HEK293 (cell line): ENCODE measurements at regions not wholly inside any gene's neighbourhood (a gene's known extent, or its start where the extent isn't known, plus 50 kb on each side); places are given as distances from the start of the nearest gene placed in this dataset.
A peak's percentile ranks its signal among the peaks of the same experiment; 100 is the strongest.

Experiments used
- CTCF ChIA-PET: fragments of 350-600 bp; formaldehyde crosslinking; extraction: SDS; loops from one replicate; lab custom pipeline; 2021; ENCODE audit warnings: antibody characterized with exemption; lab: Yijun Ruan, JAX
- POLR2A ChIA-PET: fragments of 300-600 bp; formaldehyde crosslinking; extraction: SDS; loops from one replicate; lab custom pipeline; 2020; ENCODE audit warnings: antibody characterized with exemption, inconsistent platforms; lab: Yijun Ruan, JAX
- H3K27ac ChIP-seq: fragments of 200-500 bp; sonication (Bioruptor generic); 2 replicates; pipeline ENCODE4 v1.5.1; 2014; ENCODE audit warnings: low read depth, low read length, control low read depth, inconsistent platforms; ENCODE audit errors: extremely low read depth
- H3K36me3 ChIP-seq, 2 experiments: fragments of 200-500 bp in 1 of 2; sonication (Bioruptor generic) in 1 of 2; 1 replicate in 1 of 2; 2 replicates in 1 of 2; pipeline ENCODE4 v1.5.1; 2014 to 2017; ENCODE audit warnings: inconsistent platforms in 2 of 2, low read length in 2 of 2; ENCODE audit not compliant: control insufficient read depth in 2 of 2, insufficient read depth in 1 of 2
- H3K4me1 ChIP-seq: fragments of 200-500 bp; sonication (Bioruptor generic); 2 replicates; pipeline ENCODE4 v1.5.1; 2014; ENCODE audit warnings: mild to moderate bottlenecking, low read length, inconsistent platforms; ENCODE audit not compliant: control insufficient read depth, insufficient read depth
- H3K4me3 ChIP-seq: 2 replicates; pipeline ENCODE4 v1.5.1; 2011; ENCODE audit warnings: low read depth, mild to moderate bottlenecking, control low read depth, low read length, moderate library complexity
- H3K9me3 ChIP-seq: fragments of 200-500 bp; sonication (Bioruptor generic); 2 replicates; pipeline ENCODE4 v1.5.1; 2014; ENCODE audit warnings: low read depth, low read length, inconsistent platforms; ENCODE audit not compliant: control insufficient read depth, insufficient read depth
- AEBP2 ChIP-seq: fragments of 450-650 bp; formaldehyde crosslinking; IDR thresholded peaks from 2 replicates; pipeline ENCODE4 v1.5.1; 2016; ENCODE audit warnings: missing biosample characterization, missing genetic modification characterization, borderline replicate concordance
- BCL11A ChIP-seq: fragments of 450-650 bp; formaldehyde crosslinking; IDR thresholded peaks from 2 replicates; pipeline ENCODE4 v1.5.1; 2016; ENCODE audit warnings: low read depth, missing biosample characterization, missing genetic modification characterization
- CTCF ChIP-seq: fragments of 450-650 bp; formaldehyde crosslinking; IDR thresholded peaks from 2 replicates; pipeline ENCODE4 v1.5.1; 2016; ENCODE audit warnings: missing biosample characterization, missing genetic modification characterization
- GFI1B ChIP-seq: fragments of 450-650 bp; formaldehyde crosslinking; IDR thresholded peaks from 2 replicates; pipeline ENCODE4 v1.5.1; 2016; ENCODE audit warnings: missing biosample characterization, missing genetic modification characterization
- HIC1 ChIP-seq: fragments of 450-650 bp; formaldehyde crosslinking; IDR thresholded peaks from 2 replicates; pipeline ENCODE4 v1.5.1; 2016; ENCODE audit warnings: missing biosample characterization, missing genetic modification characterization
- HOXD13 ChIP-seq: sonication (generic); formaldehyde crosslinking; IDR thresholded peaks from 2 replicates; pipeline ENCODE4 v1.8.0; 2022; ENCODE audit warnings: missing genetic modification reagents, borderline replicate concordance
- KLF8 ChIP-seq: fragments of 450-650 bp; formaldehyde crosslinking; IDR thresholded peaks from 2 replicates; pipeline ENCODE4 v1.5.1; 2016; ENCODE audit warnings: missing biosample characterization, missing genetic modification characterization
- ZBTB44 ChIP-seq: fragments of 450-650 bp; IDR thresholded peaks from 2 replicates; pipeline ENCODE4 v1.5.1; 2018; ENCODE audit warnings: missing biosample characterization, mild to moderate bottlenecking, missing genetic modification characterization
- ZBTB49 ChIP-seq: fragments of 450-650 bp; formaldehyde crosslinking; IDR thresholded peaks from 2 replicates; pipeline ENCODE4 v1.5.1; 2016; ENCODE audit warnings: missing biosample characterization, missing genetic modification characterization, low read depth
- ZFHX2 ChIP-seq: fragments of 450-650 bp; formaldehyde crosslinking; conservative IDR thresholded peaks from 2 replicates; pipeline ENCODE4 v1.5.1; 2016; ENCODE audit warnings: missing biosample characterization, missing genetic modification characterization
- ZNF10 ChIP-seq: fragments of 450-650 bp; formaldehyde crosslinking; IDR thresholded peaks from 2 replicates; pipeline ENCODE4 v1.5.1; 2017; ENCODE audit warnings: missing biosample characterization, missing genetic modification characterization
- ZNF157 ChIP-seq: fragments of 450-650 bp; formaldehyde crosslinking; IDR thresholded peaks from 2 replicates; pipeline ENCODE4 v1.5.1; 2016; ENCODE audit warnings: missing biosample characterization, missing genetic modification characterization
- ZNF184 ChIP-seq: fragments of 450-650 bp; IDR thresholded peaks from 2 replicates; pipeline ENCODE4 v1.5.1; 2018; ENCODE audit warnings: missing biosample characterization, mild to moderate bottlenecking, missing genetic modification characterization
- ZNF211 ChIP-seq: fragments of 450-650 bp; formaldehyde crosslinking; IDR thresholded peaks from 2 replicates; pipeline ENCODE4 v1.5.1; 2016; ENCODE audit warnings: low read depth, missing biosample characterization, missing genetic modification characterization
- ZNF223 ChIP-seq: fragments of 450-650 bp; formaldehyde crosslinking; IDR thresholded peaks from 2 replicates; pipeline ENCODE4 v1.5.1; 2016; ENCODE audit warnings: missing biosample characterization, missing genetic modification characterization
- ZNF24 ChIP-seq: fragments of 450-650 bp; formaldehyde crosslinking; IDR thresholded peaks from 2 replicates; pipeline ENCODE4 v1.5.1; 2016; ENCODE audit warnings: missing biosample characterization, missing genetic modification characterization
- ZNF324 ChIP-seq: fragments of 450-650 bp; formaldehyde crosslinking; IDR thresholded peaks from 2 replicates; pipeline ENCODE4 v1.5.1; 2016; ENCODE audit warnings: missing biosample characterization, missing genetic modification characterization
- ZNF366 ChIP-seq: fragments of 450-650 bp; formaldehyde crosslinking; conservative IDR thresholded peaks from 2 replicates; pipeline ENCODE4 v1.5.1; 2016; ENCODE audit warnings: missing biosample characterization, missing genetic modification characterization
- ZNF37A ChIP-seq: fragments of 450-650 bp; IDR thresholded peaks from 2 replicates; pipeline ENCODE4 v1.5.1; 2018; ENCODE audit warnings: missing biosample characterization, missing genetic modification characterization
- ZNF530 ChIP-seq: fragments of 450-650 bp; formaldehyde crosslinking; IDR thresholded peaks from 2 replicates; pipeline ENCODE4 v1.5.1; 2016; ENCODE audit warnings: low read depth, missing biosample characterization, missing genetic modification characterization
- ZNF585B ChIP-seq: fragments of 450-650 bp; formaldehyde crosslinking; IDR thresholded peaks from 2 replicates; pipeline ENCODE4 v1.5.1; 2016; ENCODE audit warnings: missing biosample characterization, missing genetic modification characterization
- ZNF600 ChIP-seq: fragments of 450-650 bp; formaldehyde crosslinking; IDR thresholded peaks from 2 replicates; pipeline ENCODE4 v1.5.1; 2016; ENCODE audit warnings: missing biosample characterization, missing genetic modification characterization
- ZNF677 ChIP-seq: fragments of 450-650 bp; IDR thresholded peaks from 2 replicates; pipeline ENCODE4 v1.5.0; 2018; ENCODE audit warnings: missing biosample characterization, mild to moderate bottlenecking, missing genetic modification characterization, moderate library complexity
- ZNF692 ChIP-seq: fragments of 450-650 bp; formaldehyde crosslinking; IDR thresholded peaks from 2 replicates; pipeline ENCODE4 v1.5.1; 2016; ENCODE audit warnings: missing biosample characterization, missing genetic modification characterization
- ZNF76 ChIP-seq: fragments of 450-650 bp; formaldehyde crosslinking; IDR thresholded peaks from 2 replicates; pipeline ENCODE4; 2016; ENCODE audit warnings: low read depth, missing biosample characterization, missing genetic modification characterization, borderline replicate concordance
- ZNF776 ChIP-seq: fragments of 450-650 bp; formaldehyde crosslinking; IDR thresholded peaks from 2 replicates; pipeline ENCODE4 v1.5.0; 2017; ENCODE audit warnings: missing biosample characterization, missing genetic modification characterization, borderline replicate concordance

- no peaks in the 10 kb centered on the region for H3K9me3 ChIP-seq
- no peaks in the 10 kb centered on the region for H3K36me3 ChIP-seq
- CTCF ChIA-PET = interaction anchor here (0.6 to 8.0 kb wide), 42 partner anchors 9 to 1227 kb away, joined by 3 to 96 read pairs (median 4); no protein-coding TSS in a partner anchor
- H3K4me1 ChIP-seq = peaks cover 2% of the 10 kb centered on the region; the same call in 1 of the 2 replicates
- H3K27ac ChIP-seq = 0 out of 2 replicates have a peak overlapping the region, but pooled peaks have one; percentile 34
- POLR2A ChIA-PET = interaction anchor here (1.0 kb wide), 2 partner anchors 91 to 526 kb away, joined by 3 to 4 read pairs; partner anchors contain the start of gene KALRN
- H3K4me3 ChIP-seq = no peak overlapping the region
- no peak for TF ChIP-seq ZNF184 (tag by site-specific recombination)
- TF ChIP-seq ZNF677 (tag by site-specific recombination) = no peak
- no peak for TF ChIP-seq ZNF211 (tag by site-specific recombination)
- TF ChIP-seq HOXD13 (CRISPR knock-in tag) = no peak
- TF ChIP-seq ZBTB49 (tag by site-specific recombination) = no peak
- TF ChIP-seq ZNF530 (tag by site-specific recombination) = no peak
- no peak for TF ChIP-seq ZNF24 (tag by site-specific recombination)
- no peak for TF ChIP-seq HIC1 (tag by site-specific recombination)
- peak; percentile 44; the same call in 1 of the 2 replicates for TF ChIP-seq ZNF692 (tag by site-specific recombination)
- no peak for TF ChIP-seq ZNF585B (tag by site-specific recombination)
- TF ChIP-seq ZNF157 (tag by site-specific recombination) = no peak
- TF ChIP-seq ZNF600 = peak; percentile 92
- TF ChIP-seq ZFHX2 = no peak
- TF ChIP-seq ZNF10 = no peak
- no peak for TF ChIP-seq ZNF37A (tag by site-specific recombination)
- no peak for TF ChIP-seq ZBTB44
- peak; percentile 49; the same call in 1 of the 2 replicates for TF ChIP-seq BCL11A
- TF ChIP-seq AEBP2 = no peak
- no peak for TF ChIP-seq ZNF76 (tag by site-specific recombination)
- TF ChIP-seq ZNF223 (tag by site-specific recombination) = no peak
- TF ChIP-seq CTCF (tag by site-specific recombination) = no peak
- TF ChIP-seq ZNF776 = no peak
- no peak for TF ChIP-seq ZNF324 (tag by site-specific recombination)
- TF ChIP-seq GFI1B (tag by site-specific recombination) = no peak
- peak; percentile 93 for TF ChIP-seq ZNF366 (tag by site-specific recombination)
- TF ChIP-seq KLF8 = peak; percentile 42; the same call in 1 of the 2 replicates
Observed at GRCh38 chr3:124558991-124559845, 171.0 kb upstream of the UMPS start.
